Endothelial cell of umbilical vein (primary cell): ENCODE measurements at regions not wholly inside any gene's neighbourhood (a gene's known extent, or its start where the extent isn't known, plus 50 kb on each side); places are given as distances from the start of the nearest gene placed in this dataset.

Experiments used
- BruUV-seq: library from RNA; stranded (reverse); fragments of 400-500 nt; replicated peaks from 2 replicates; lab custom pipeline; 2021; lab: Mats Ljungman, UMichigan
- CTCF ChIA-PET: fragments of 300-600, 350-600 bp; sonication (Branson Sonifier 250); formaldehyde crosslinking; loops from one replicate; lab custom pipeline; 2021; ENCODE audit warnings: antibody characterized with exemption, inconsistent platforms; lab: Charles Lee
- POLR2A ChIA-PET: fragments of 300-600, 350-600 bp; sonication (Branson Sonifier 250); formaldehyde crosslinking; loops from one replicate; lab custom pipeline; 2021; ENCODE audit warnings: antibody characterized with exemption, inconsistent platforms; lab: Charles Lee
- DNase-seq: peaks from one replicate; pipeline ENCODE4 v3.0.0-alpha.2; 2011; ENCODE audit warnings: low read depth, low spot score
- FAIRE-seq: peaks from 2 replicates; lab custom pipeline; 2011; peaks lifted over from hg19 to GRCh38; lab: Jason Lieb, UNC
- H2AFZ ChIP-seq: 2 replicates; pipeline ENCODE4 v1.6.0; 2012; ENCODE audit warnings: low read depth, low read length, control low read depth, inconsistent platforms
- H3K27ac ChIP-seq: 2 replicates; pipeline ENCODE4 v1.5.1; 2011; ENCODE audit warnings: low read depth, mild to moderate bottlenecking, control low read depth, low read length, moderate library complexity; ENCODE audit not compliant: insufficient read depth
- H3K27me3 ChIP-seq, 2 experiments: 2 replicates each; pipeline versions ENCODE4 v1.6.0 to v1.6.1; 2011; ENCODE audit warnings: low read length in 2 of 2, mixed read lengths in 1 of 2; ENCODE audit not compliant: control insufficient read depth in 2 of 2, insufficient read depth in 2 of 2
- H3K36me3 ChIP-seq, 2 experiments: 2 replicates in 1 of 2; 3 replicates in 1 of 2; pipeline ENCODE4 v1.5.1; 2011; ENCODE audit warnings: low read length in 2 of 2, mild to moderate bottlenecking in 1 of 2, moderate library complexity in 1 of 2; ENCODE audit not compliant: control insufficient read depth in 2 of 2, insufficient read depth in 2 of 2; ENCODE audit errors: extremely low read depth in 1 of 2
- H3K4me1 ChIP-seq: 3 replicates; pipeline ENCODE4 v1.5.1; 2011; ENCODE audit warnings: mild to moderate bottlenecking, low read length; ENCODE audit not compliant: control insufficient read depth, insufficient read depth; ENCODE audit errors: extremely low read depth
- H3K4me2 ChIP-seq: 2 replicates; pipeline ENCODE4 v1.6.1; 2011; ENCODE audit warnings: low read length, control low read depth, mixed read lengths; ENCODE audit not compliant: insufficient read depth
- H3K4me3 ChIP-seq, 3 experiments: fragments of 200-600 bp in 1 of 3; sonication (generic), shearing (Covaris generic) in 1 of 3; replicated peaks in 1 of 3; 2 replicates each; pipeline ENCODE4 v1.5.1; 2011 to 2016; ENCODE audit warnings: control low read depth in 3 of 3, low read length in 3 of 3, mild to moderate bottlenecking in 2 of 3, inconsistent platforms in 1 of 3, low read depth in 1 of 3, moderate library complexity in 1 of 3; ENCODE audit not compliant: insufficient read depth in 1 of 3
- H3K79me2 ChIP-seq: 2 replicates; pipeline ENCODE4 v1.6.0; 2012; ENCODE audit warnings: low read length, inconsistent platforms; ENCODE audit not compliant: control insufficient read depth, insufficient read depth
- H3K9ac ChIP-seq: replicated peaks from 2 replicates; pipeline ENCODE3; 2011; ENCODE audit warnings: low read length, control low read depth; ENCODE audit not compliant: insufficient read depth; ENCODE audit errors: extremely low read depth
- H3K9me1 ChIP-seq: replicated peaks from 3 replicates; pipeline ENCODE4 v1.6.0; 2011; ENCODE audit warnings: mild to moderate bottlenecking, low read length; ENCODE audit not compliant: control insufficient read depth, insufficient read depth; ENCODE audit errors: extremely low read depth
- H3K9me3 ChIP-seq: replicated peaks from 2 replicates; pipeline ENCODE4 v1.5.1; 2012; ENCODE audit warnings: low read length, inconsistent platforms; ENCODE audit not compliant: control insufficient read depth, insufficient read depth
- H4K20me1 ChIP-seq: replicated peaks from 2 replicates; pipeline ENCODE3; 2011; ENCODE audit warnings: mild to moderate bottlenecking, low read length; ENCODE audit not compliant: control insufficient read depth, insufficient read depth; ENCODE audit errors: extremely low read depth
- CTCF ChIP-seq, 2 donors: IDR thresholded peaks; 1 replicate in 1 of 2; 2 replicates in 1 of 2; pipeline ENCODE4 v1.5.1; 2011; ENCODE audit warnings: low read length in 2 of 2, mild to moderate bottlenecking in 2 of 2, moderate library complexity in 2 of 2, control low read depth in 1 of 2, inconsistent platforms in 1 of 2, low read depth in 1 of 2; ENCODE audit not compliant: insufficient read depth in 1 of 2; ENCODE audit errors: extremely low read depth in 1 of 2
- EZH2 ChIP-seq: IDR thresholded peaks from 2 replicates; pipeline ENCODE4 v1.6.1; 2012; ENCODE audit warnings: borderline replicate concordance, low read depth, mild to moderate bottlenecking, moderate library complexity, low read length, inconsistent platforms; ENCODE audit not compliant: severe bottlenecking
- JUN ChIP-seq: IDR thresholded peaks from 2 replicates; pipeline ENCODE4 v1.6.1; 2011; ENCODE audit warnings: borderline replicate concordance, low read depth; ENCODE audit not compliant: insufficient read length, insufficient read depth
- MAX ChIP-seq: IDR thresholded peaks from 2 replicates; pipeline ENCODE4 v1.6.1; 2011; ENCODE audit not compliant: insufficient read depth, insufficient read length
- POLR2A ChIP-seq: IDR thresholded peaks from 2 replicates; pipeline ENCODE4 v1.6.1; 2012; ENCODE audit warnings: low read depth, mild to moderate bottlenecking, control low read depth, low read length
- POLR2AphosphoS5 ChIP-seq: IDR thresholded peaks from 2 replicates; pipeline ENCODE4 v1.6.1; 2012; ENCODE audit warnings: low read depth, mild to moderate bottlenecking, control low read depth, low read length, moderate library complexity; ENCODE audit not compliant: insufficient read depth
- dilution Hi-C: fragments of 300-500 bp; cut with MboI; formaldehyde crosslinking; loops from one replicate; pipeline ENCODE4 v1.15.0; 2019; ENCODE audit warnings: low sequenced_read_pairs; ENCODE audit not compliant: extremely low pct_ligation_motif_present
- intact Hi-C: fragments of 100-400 bp; cut with micrococcal nuclease; formaldehyde crosslinking; loops from one replicate; pipeline ENCODE4 v1.10.0; 2022

GRCh38 chr2:238669046-238669445 lies 178.8 kb upstream of the TWIST2 start:
- no peak overlapping the region for H3K9ac ChIP-seq
- H3K9me3 ChIP-seq: no peaks in the 10 kb centered on the region
- FAIRE-seq: no peak
- no TSS peak for BruUV-seq
- H2AFZ ChIP-seq: no peak overlapping the region
- H3K4me3 ChIP-seq: no peak overlapping the region
- H3K27me3 ChIP-seq: no peaks in the 10 kb centered on the region
- H3K4me2 ChIP-seq: no peak overlapping the region
- CTCF ChIA-PET: no interaction called here
- no peak overlapping the region for H3K27ac ChIP-seq
- no peak for TF ChIP-seq MAX
- TF ChIP-seq JUN: no peak
- TF ChIP-seq POLR2AphosphoS5: no peak
- TF ChIP-seq CTCF (IDR thresholded peaks at IDR 0.05; ENCODE audit: extremely low read depth in 1 of 2, insufficient read depth in 1 of 2, low read depth in 1 of 2, low read length in 2 of 2): no peak
- POLR2A ChIA-PET: no interaction called here
- no peaks in the 10 kb centered on the region for H3K4me1 ChIP-seq
- dilution Hi-C loops: no loop called here
- H3K79me2 ChIP-seq: no peaks in the 10 kb centered on the region
- no peak for DNase-seq
- intact Hi-C loops: no loop called here
- H3K36me3 ChIP-seq: no peaks in the 10 kb centered on the region
- no peaks in the 10 kb centered on the region for H4K20me1 ChIP-seq
- no peaks in the 10 kb centered on the region for H3K9me1 ChIP-seq

GRCh38 chr2:238669581-238670080 lies 178.3 kb upstream of the TWIST2 start:
- Histone ChIP-seq H3K27ac (no peak overlapping the region), H3K9me3 (no peaks in the 10 kb centered on the region), H3K36me3 (no peaks in the 10 kb centered on the region), H3K9ac (no peak overlapping the region), H3K4me2 (no peak overlapping the region), H3K4me1 (no peaks in the 10 kb centered on the region), H4K20me1 (no peaks in the 10 kb centered on the region), H3K4me3 (no peak overlapping the region), H3K27me3 (no peaks in the 10 kb centered on the region), H3K79me2 (no peaks in the 10 kb centered on the region), H2AFZ (no peak overlapping the region), H3K9me1 (no peaks in the 10 kb centered on the region)
- intact Hi-C loops (no loop called here), dilution Hi-C loops (no loop called here)
- FAIRE-seq: no peak
- ChIA-PET POLR2A (no interaction called here), CTCF (no interaction called here)
- no peak for DNase-seq
- no TSS peak for BruUV-seq
- TF ChIP-seq JUN (no peak), POLR2AphosphoS5 (no peak), EZH2 (no peak), POLR2A (no peak), CTCF (IDR thresholded peaks at IDR 0.05; ENCODE audit: extremely low read depth in 1 of 2, insufficient read depth in 1 of 2, low read depth in 1 of 2, low read length in 2 of 2) (no peak), MAX (no peak)
